HG03439 (cell line): ENCODE measurements at regions not wholly inside any gene's neighbourhood (a gene's known extent, or its start where the extent isn't known, plus 50 kb on each side); places are given as distances from the start of the nearest gene placed in this dataset.

ENCODE experiments used
- ATAC-seq: cut with Tn5 transposase; IDR thresholded peaks from one replicate; pipeline ENCODE4 v1.9.1; 2021; ENCODE audit warnings: mild to moderate bottlenecking, moderate library complexity; ENCODE audit not compliant: unreplicated experiment

DNA sequence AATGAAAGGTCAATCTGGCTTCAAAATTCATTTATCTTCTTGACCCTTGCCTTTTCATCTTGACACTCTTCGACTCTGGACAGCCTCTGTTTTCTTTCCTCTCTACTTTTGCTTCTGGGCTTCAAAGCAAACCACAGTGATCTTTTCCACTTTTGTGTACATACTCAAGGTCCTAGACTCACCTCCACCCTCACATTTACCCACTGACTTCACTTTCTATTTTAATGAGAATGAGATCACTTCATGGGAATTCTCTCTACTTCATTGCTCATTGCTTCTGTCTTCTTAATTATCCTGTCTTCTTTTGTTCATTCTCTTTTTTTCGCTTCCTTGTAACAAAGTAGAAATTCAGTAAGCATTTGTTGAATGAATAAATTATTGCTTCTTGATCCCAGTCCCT lies 330.1 kb upstream of the HAND2 start:
- no peak for ATAC-seq

DNA sequence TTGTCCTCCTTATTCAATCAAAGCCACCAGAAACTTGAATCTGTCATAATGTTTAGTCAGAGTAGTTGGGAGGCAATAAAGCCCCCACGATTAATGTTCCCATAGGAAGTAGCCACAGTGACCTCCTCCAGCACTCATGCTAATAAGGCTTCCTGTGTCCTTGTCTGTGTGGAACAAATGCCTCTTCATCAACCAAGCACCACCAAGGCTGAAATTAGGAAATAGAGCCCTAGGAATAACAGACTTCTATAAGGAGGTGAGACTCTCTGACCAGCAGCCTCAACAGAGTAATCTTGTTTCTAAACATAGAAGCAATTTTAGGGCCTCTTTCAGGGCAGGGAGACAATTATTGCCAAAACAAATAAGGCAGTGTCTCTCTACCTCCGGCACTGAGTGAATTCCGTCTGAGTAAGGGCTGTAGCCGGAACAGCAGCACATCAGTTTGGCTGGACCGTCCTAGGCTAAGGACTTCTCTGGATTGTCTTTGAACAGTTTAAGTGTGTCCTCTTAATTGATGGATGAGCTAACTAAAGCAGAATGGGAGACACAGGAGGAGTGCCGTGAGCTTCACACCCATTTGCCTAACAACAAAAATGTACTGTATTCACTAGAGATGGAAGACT lies 329.2 kb upstream of the HAND2 start:
- no peak for ATAC-seq

DNA sequence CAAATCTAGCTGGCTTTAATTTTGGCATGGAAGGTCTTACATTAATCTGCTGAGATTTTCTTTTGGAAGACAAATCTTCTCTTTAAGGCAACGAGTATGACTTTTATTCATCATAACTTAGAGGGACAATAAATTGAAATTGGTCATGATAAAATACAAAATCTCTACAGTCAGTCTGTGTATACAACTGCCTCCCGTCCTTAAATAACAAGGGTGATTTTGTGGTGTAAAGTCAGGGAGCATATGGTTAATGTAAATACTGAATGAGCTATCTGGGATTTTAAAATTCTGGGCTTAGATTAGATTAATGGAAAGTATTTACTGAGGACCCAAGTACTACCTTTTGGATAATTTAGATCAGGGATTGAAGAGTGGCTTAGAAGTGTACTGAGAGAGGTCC lies 328.4 kb upstream of the HAND2 start:
- ATAC-seq = no peak

DNA sequence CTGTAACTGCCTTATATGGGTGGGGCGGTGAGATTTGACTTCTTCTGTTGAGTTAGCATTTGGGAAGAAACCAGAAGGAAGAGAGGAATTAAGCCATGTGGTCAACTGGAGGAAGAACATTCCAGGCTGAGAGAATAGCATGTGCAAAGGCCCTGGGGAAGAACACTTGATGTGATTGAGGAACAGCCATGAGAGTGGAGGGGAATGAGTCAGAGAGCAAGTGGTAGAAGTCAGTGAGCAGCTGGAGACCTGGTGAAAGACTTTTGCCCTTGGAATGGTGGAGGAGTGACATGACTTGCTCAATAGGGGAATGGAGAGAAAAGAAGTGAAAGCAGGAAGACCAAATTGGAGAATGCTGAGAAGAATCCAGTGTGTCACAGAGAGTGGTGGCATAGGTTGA lies 327.8 kb upstream of the HAND2 start:
- no peak for ATAC-seq

DNA sequence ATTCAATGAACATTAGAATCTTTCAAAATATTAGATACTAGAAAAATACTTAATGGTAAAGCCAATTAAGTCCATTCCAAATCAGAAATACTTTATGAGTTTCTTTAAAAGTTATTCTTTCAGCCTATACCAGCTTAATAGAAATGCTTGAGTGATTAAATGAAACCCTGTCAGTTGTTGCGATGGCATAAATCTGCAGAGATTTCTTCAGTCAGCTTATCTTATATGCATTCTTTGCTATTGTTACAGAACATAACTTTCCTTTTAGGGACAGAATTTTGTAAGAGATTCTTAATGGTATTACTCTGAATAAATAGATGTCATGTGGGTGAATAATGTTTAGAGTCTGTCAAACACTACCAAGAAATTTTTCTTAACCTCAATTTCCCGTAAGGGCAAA lies 325.0 kb upstream of the HAND2 start:
- no peak for ATAC-seq

DNA sequence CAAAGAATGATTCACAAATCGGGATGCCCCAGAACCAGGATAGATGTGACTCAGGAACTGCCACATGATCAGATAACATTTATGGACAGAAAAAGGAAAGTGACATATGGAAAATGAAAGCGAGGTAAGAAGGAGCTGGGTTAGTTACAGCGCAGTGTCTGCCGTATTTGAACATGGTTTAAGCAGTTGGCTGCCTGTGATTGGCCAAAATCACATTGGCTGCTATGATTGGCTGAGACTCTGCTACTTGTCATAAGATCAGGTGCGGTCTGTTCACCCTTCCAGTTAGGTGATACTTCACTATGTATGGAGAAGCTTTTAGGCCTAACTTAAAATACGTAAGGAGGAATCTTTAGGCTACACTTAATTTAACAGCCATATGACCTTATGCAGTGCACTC lies 322.7 kb upstream of the HAND2 start:
- no peak for ATAC-seq

DNA sequence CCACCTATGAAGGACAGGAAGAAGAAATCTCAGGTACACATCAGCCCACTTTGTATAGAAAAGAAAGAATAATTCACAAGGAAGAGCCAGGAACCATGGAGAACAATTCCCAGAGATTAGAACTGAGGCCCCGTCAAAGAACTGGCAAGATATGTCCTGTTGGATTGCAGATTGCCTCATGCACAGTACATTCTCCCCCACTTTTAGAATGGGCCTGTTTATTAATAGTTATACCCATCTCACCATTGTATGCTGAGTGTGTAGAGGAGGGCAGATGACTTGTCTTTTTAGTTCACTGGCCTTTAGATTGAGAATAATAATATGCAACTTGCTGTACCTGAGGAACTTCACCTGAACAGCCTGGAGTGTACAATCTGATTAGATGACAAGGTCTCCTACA lies 315.6 kb upstream of the HAND2 start:
- no peak for ATAC-seq

DNA sequence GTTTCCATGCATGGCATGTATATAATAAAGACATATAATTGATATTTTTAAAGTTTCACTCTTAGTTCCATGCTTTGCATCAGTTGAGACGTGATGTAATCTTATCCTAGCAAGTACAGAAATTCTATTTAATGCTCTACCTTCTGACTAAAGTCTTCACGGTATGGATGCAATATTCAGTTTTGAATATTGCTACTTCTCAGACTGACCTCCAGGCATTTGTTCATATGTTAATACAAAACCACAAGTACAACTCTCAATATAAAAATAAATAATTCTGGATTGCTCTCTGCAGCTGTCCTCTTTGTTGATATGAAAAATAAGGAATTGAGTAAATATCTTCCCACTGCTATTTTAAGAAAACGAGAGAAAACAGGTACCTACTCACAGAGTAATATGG lies 309.8 kb upstream of the HAND2 start:
- ATAC-seq = no peak

DNA sequence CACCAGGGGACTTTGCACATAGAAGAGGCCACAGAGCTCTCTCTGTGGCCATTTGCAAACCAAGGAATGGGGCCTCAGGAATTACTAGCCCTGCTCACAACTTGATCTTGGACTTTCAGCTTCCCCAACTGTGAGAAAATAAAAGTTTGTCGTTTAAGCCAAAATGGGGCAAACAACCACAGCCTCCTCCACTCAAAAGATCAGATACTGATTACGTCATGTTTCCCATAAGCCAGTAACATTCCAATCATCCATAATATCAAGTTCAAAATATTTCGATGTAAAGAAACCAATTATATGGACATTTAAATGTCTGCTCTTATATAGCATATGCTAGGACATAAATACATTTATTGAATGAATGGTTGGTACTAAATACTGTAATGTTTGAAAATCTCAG lies 307.5 kb upstream of the HAND2 start:
- ATAC-seq = no peak

DNA sequence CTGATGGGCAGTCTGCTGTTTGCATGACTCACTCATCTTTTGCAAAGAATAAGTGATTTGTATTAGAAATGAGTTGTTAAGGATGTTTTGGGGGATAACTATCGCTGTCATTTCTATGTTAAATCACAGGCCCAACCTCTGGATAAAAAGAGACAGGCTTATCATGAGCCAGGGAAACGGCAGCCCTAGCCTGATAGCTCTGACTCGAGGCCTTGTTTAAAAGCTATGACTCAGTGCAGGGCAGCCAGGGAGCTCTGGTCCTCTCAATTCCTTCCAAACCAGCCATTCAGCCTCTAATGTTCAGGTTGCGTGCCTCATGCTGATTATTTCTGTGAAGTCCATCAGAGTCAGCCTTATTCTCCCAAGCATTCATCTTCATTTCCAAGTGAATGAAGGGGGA lies 305.9 kb upstream of the HAND2 start:
- ATAC-seq = no peak

DNA sequence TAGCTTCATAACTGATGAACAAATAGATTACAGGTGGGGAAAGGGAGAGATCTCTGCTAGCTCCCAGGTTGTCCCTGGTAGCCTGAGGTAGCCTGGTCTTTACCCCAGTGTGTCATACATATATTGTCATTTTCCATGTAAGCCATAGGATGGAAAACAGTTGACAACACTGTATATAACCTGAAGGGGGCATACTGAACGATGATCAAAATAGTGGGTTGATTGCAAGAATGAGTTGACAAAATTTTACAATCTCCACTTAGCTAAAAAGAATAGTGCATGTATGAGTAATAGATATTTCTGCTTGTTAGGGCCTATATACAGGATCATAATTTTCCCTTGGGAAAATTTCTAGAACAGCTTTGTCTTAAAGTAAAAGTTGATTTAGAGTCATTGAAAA lies 304.1 kb upstream of the HAND2 start:
- no peak for ATAC-seq

DNA sequence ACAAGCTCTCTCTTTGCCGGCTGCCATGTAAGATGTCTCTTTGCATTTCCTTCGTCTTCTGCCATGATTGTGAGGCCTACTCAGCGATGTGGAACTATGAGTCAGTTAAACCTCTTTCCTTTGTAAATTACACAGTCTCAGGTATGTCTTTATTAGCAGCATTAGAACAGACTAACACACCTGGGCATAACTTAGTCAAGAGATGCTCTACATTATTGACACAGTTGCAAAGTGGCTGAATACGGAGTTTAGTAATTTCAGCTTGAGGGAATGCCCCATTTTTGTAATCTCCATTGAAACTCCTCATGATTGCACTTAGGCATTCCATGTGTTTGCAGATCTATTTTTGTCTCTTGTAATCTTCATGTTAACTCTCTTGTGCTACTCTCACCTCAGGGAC lies 299.5 kb upstream of the HAND2 start:
- no peak for ATAC-seq

DNA sequence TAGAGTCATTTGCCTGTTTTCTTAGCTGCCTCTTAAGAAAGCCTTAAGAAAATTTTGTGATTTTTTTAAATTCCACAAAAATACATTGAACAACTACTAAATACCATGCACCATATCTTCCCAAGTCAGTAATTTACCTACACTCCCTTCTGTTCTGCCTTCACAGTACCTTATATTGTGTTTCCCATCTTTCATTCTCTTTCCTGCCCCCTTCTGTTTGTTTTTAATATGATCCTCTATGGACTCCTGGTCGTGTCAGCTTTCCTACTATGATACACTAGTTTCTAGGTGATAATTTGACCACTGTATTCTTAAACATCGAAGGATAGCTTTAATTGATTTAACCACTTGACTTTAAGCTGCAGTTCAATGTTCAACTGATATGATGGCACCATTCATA lies 297.7 kb upstream of the HAND2 start:
- no peak for ATAC-seq

DNA sequence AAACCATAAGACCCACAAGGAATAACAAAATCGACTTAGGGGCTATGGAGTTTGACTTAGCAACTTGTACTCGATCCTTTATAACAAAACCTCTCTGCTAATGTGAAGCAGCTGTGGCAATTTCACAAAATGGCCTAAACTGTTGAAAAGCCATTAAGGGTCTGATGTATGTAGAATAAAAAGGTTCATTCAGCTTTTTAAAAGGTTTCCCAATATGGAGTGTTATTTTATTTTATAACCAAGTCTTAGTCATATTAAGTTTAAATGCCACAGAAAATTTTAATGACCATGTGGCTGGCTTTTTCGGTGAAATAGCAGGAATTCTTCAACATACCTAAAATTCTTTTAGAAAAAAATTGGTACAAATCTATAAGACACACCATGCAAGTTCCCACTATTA lies 291.8 kb upstream of the HAND2 start:
- ATAC-seq = no peak

DNA sequence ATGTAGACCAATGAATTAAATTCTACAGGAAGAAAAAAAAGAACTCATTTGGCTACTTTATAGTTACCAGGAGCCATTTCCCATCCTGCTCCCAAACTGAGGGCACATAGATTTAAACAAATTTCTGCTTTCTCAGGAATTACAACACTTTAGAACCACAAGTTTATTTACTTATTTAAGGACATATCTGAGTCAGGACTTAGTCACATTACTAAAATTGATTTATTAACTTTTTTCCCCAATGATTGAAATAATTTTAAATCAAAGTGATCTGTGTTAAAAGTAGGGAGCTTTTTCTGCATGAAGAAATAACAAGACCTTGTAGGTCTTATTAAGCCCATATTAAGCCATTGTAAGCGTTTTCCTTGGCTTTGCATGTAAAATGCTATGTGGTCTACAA lies 291.0 kb upstream of the HAND2 start:
- ATAC-seq = no peak

DNA sequence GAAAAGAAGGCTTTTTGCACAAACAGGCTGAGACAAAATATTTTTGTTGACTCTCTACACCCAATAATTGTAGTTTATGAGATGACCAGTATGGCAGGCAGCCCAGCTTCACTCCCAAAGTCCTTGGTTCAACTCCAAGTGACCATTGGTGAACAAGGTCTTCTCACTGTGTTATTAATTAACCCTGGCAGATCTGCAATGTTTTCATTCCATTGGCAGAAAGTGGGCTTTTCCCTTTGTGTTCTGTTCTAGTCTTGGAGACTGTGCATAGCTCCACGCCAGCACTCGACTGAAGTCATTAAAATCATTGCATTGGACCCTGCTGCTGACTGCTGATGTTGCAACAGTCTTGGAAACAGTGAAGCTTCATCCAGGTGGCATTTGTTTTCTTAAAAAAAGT lies 277.3 kb upstream of the HAND2 start:
- no peak for ATAC-seq

DNA sequence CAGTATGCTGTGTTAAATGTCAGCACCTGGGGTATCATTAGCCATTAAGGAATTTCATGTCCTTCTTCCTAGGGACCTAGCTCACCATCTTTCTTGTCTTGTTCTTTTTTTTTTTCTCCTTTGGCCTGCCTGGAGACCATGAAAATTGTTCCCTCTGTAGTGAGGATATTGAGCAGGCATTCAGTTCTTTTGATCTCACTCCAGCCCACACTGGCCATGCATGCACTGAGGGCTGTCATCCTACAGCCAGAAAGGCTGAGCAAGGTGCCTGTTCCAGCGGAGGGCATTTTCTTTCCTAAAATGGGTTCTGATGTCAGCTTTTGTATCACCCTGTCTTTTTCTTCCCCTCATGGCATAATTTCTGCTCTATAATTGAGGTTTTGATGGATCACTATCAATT lies 275.9 kb upstream of the HAND2 start:
- ATAC-seq = no peak

DNA sequence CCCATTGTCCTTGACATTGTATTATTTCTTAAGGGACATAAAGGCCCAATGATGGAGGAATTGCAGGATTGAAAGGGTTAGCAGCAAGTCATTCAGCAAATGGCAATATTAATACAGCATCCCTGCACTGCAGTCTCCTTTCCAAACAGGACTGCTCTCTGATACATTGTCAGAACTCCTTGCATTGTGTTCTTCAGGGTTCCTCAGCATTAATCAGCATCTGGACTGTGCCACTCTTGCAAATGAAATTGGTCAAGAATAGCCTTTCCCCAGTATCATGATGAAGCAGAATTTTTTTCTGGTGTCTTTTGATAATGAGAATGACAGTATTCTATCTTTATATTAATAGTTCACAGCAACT lies 272.6 kb upstream of the HAND2 start:
- no peak for ATAC-seq

DNA sequence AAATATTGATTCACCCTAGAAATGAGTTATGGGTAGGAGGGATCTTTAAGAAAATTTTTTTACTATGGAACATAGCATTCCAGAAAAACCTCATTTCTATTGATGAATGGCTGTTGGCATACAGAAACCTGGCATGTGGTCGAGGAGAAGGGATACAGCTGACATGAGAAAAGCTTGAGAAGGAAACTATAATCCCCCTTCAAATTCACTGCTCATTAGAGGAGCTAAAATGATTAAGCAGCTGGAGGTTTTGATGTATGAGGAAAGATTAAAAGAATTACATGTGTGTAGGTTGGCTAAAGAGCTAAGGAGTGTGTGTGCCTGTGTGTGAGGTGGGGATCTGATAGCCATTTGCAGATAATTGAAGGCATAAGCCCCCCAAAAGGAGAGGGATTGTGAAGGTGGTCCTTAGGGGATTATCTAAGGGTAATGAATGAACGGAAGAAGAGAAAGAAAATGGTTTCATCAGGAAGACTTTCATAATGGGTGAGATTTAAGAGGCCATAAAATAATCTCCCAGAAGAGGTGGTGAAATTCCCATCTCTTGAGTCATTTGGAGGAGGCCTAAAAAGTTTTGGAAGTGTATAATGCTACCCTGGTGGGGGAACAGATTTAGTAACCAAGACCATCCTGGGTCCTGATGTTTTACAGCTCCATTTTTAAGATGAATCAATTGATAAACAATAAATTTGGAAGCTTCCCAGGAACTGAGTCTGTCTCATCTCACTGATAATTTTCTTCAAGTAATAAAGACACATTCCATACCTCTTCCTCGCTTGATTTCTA lies 272.0 kb upstream of the HAND2 start:
- no peak for ATAC-seq

DNA sequence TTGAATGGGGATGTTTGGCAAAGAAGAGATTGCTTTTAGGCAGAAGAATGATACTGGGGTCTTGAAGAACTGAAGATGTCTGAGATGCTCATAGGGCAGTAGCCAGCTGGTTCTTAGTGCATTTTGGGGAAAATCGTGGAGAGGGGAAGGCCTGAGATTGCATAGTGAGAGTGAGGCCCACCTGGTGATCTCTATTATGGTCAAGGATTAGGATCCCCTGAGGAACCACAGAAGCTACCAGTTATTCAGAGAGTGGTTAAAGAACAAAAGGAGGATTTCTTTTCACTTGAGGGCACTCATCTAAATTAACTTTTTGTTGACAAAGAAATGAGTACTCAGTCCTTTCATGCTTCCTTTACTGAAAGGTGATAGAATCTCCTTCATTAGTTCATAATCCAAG lies 271.3 kb upstream of the HAND2 start:
- no peak for ATAC-seq

DNA sequence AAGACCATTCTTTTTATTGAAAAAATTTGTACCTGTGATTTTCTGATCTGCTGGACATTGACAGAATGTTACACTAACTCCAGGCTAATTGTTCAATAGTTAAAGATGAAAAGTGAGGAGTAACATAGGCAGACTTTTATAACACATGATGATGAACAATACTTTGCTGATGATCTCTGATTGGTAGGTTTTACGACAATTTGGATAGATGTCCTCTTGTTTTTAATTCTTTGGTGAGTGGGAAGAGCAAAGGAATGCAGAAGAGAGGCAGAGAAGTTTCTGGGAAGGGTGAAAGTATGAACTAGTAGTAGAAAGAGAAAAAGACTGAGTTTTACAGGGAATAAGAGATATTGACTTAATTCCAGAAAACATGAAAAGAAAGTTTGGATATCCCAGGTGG lies 267.3 kb upstream of the HAND2 start:
- no peak for ATAC-seq

DNA sequence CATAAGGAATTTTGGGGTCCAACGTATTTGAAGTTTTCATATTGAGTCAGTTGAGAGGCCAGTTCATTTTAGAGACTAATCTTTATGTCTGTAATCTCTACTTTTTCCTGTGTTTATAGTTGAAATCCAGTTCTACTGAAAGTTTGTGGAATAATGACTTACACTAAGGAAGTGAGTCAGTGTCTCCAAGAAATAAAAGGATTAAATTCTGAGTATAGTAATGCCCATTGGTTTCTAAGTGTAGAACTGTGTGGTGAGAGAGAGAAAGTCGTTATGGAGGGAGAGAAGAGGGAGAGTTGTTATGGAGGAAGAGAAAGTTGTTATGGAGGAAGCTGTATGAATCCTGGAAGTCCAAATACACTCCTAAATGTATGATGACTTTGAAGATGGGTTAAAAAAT lies 264.6 kb upstream of the HAND2 start:
- no peak for ATAC-seq

DNA sequence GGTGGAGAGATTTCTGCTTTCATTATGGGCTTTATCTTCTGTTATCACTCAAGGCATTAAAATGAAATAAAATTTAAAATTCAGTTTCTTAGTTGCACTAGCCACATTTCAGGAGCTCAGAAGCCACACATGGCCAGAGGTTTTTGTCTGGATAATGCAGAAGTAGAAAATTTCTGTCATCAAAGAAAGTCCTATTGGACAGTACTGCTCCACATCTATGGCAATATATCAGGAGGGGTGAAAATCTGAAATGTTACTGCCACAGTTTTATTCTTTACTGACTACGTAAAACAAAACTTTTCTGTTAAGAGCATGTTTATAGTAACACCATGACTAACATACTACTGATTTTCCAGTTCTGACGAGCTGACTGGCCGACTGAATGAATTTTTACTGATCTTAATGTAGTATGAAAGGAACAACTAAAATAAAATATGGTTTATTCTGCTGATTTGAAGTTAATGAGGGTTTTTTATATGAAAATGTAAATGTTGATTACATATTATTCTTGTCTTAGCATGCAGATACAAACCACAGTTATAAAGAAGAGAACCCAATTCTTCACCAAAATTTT lies 264.0 kb upstream of the HAND2 start:
- no peak for ATAC-seq
